HCT116 (cell line): ENCODE measurements at regions not wholly inside any gene's neighbourhood (a gene's known extent, or its start where the extent isn't known, plus 50 kb on each side); places are given as distances from the start of the nearest gene placed in this dataset.

Source experiments
- ATAC-seq: fragments of 200-7000 bp; cut with Tn5 transposase; 2 replicates; pipeline ENCODE4 v1.9.1; 2020; ENCODE audit warnings: mild to moderate bottlenecking, moderate library complexity
- BruUV-seq: library from RNA; stranded (reverse); fragments of 400-500 nt; replicated peaks from 2 replicates; lab custom pipeline; 2021; lab: Mats Ljungman, UMichigan
- CTCF ChIA-PET: fragments of 300-600 bp; sonication (Branson Sonifier 250); formaldehyde crosslinking; loops from one replicate; lab custom pipeline; 2021; ENCODE audit warnings: antibody characterized with exemption; lab: Charles Lee
- POLR2A ChIA-PET: fragments of 300-600, 350-600 bp; sonication (Branson Sonifier 250); formaldehyde crosslinking; loops from one replicate; lab custom pipeline; 2021; ENCODE audit warnings: antibody characterized with exemption; lab: Charles Lee
- RAD21 ChIA-PET, 2 experiments: fragments of 300-600 bp; sonication (Branson Sonifier 250); formaldehyde crosslinking; loops; one replicate each; lab custom pipeline; 2023; ENCODE audit warnings: low total read pairs in 2 of 2; ENCODE audit not compliant: uncharacterized antibody in 2 of 2, unreplicated experiment in 2 of 2, low non-redundant PET in 1 of 2; lab: Charles Lee
- DNase-seq: peaks from one replicate; pipeline ENCODE4 v3.0.0-alpha.2; 2010; ENCODE audit warnings: low read depth, low spot score
- H2AFZ ChIP-seq: fragments of 200-600 bp; shearing (Covaris generic), sonication (generic); 2 replicates; pipeline ENCODE4 v1.6.1; 2017; ENCODE audit warnings: low read depth, mixed run types, mixed read lengths, antibody characterized with exemption, low read length; ENCODE audit not compliant: poor library complexity, severe bottlenecking
- H3K27ac ChIP-seq: 2 replicates; pipeline ENCODE4 v1.5.1; 2012; ENCODE audit warnings: low read depth, low read length
- H3K27me3 ChIP-seq: fragments of 200-600 bp; sonication (generic); 2 replicates; pipeline ENCODE4 v1.6.1; 2016; ENCODE audit warnings: mixed run types, low read length, mixed read lengths; ENCODE audit not compliant: insufficient read depth
- H3K36me3 ChIP-seq, 2 experiments: fragments of 200-500 bp in 1 of 2; fragments of 200-600 bp in 1 of 2; sonication (Bioruptor generic) in 1 of 2; sonication (generic) in 1 of 2; 2 replicates each; pipeline versions ENCODE4 v1.5.1 to v1.6.1; 2014 to 2016; ENCODE audit warnings: low read length in 2 of 2, inconsistent platforms in 1 of 2, mixed read lengths in 1 of 2, mixed run types in 1 of 2; ENCODE audit not compliant: insufficient read depth in 2 of 2, control insufficient read depth in 1 of 2
- H3K4me1 ChIP-seq, 2 experiments: fragments of 200-600 bp in 1 of 2; sonication (generic) in 1 of 2; 2 replicates each; pipeline versions ENCODE4 v1.5.1 to v1.6.1; 2012 to 2017; ENCODE audit warnings: low read length in 2 of 2, inconsistent platforms in 1 of 2, mild to moderate bottlenecking in 1 of 2, mixed read lengths in 1 of 2, mixed run types in 1 of 2, moderate library complexity in 1 of 2; ENCODE audit not compliant: insufficient read depth in 2 of 2, control insufficient read depth in 1 of 2
- H3K4me2 ChIP-seq: fragments of 200-600 bp; sonication (generic); 2 replicates; pipeline ENCODE4 v1.6.1; 2017; ENCODE audit warnings: mixed run types, low read length, mixed read lengths
- H3K4me3 ChIP-seq, 2 experiments: fragments of 200-600 bp in 1 of 2; sonication (generic) in 1 of 2; replicated peaks in 1 of 2; 2 replicates each; pipeline ENCODE4 v1.5.1; 2011 to 2016; ENCODE audit warnings: low read length in 2 of 2, control low read depth in 1 of 2, low read depth in 1 of 2, mild to moderate bottlenecking in 1 of 2, mixed read lengths in 1 of 2, mixed run types in 1 of 2
- H3K79me2 ChIP-seq: fragments of 200-600 bp; sonication (generic); 2 replicates; pipeline ENCODE4 v1.6.1; 2017; ENCODE audit warnings: mild to moderate bottlenecking, mixed run types, low read length, moderate library complexity, mixed read lengths; ENCODE audit not compliant: insufficient read depth
- H3K9ac ChIP-seq: fragments of 200-600 bp; sonication (generic); 2 replicates; pipeline ENCODE4 v1.6.1; 2016; ENCODE audit warnings: low read length, mixed read lengths
- H3K9me2 ChIP-seq: fragments of 200-600 bp; sonication (generic), shearing (Covaris generic); 2 replicates; pipeline ENCODE4 v1.6.1; 2017; ENCODE audit warnings: mixed run types, mild to moderate bottlenecking, moderate library complexity; ENCODE audit not compliant: insufficient read depth
- H3K9me3 ChIP-seq, 2 experiments: fragments of 200-500 bp in 1 of 2; fragments of 200-600 bp in 1 of 2; sonication (Bioruptor generic) in 1 of 2; sonication (generic) in 1 of 2; 2 replicates each; pipeline ENCODE4 v1.6.1; 2014 to 2017; ENCODE audit warnings: low read length in 2 of 2, mixed read lengths in 2 of 2, inconsistent platforms in 1 of 2, low read depth in 1 of 2, mild to moderate bottlenecking in 1 of 2, mixed run types in 1 of 2, moderate library complexity in 1 of 2; ENCODE audit not compliant: control insufficient read depth in 1 of 2, insufficient read depth in 1 of 2
- H4K20me1 ChIP-seq: fragments of 200-600 bp; sonication (generic), shearing (Covaris generic); 2 replicates; pipeline ENCODE4 v1.6.1; 2017; ENCODE audit warnings: mixed run types, mild to moderate bottlenecking, moderate library complexity; ENCODE audit not compliant: insufficient read depth
- CBX3 ChIP-seq: IDR thresholded peaks from 2 replicates; pipeline ENCODE4 v1.6.1; 2012; ENCODE audit warnings: low read depth
- ELF1 ChIP-seq: IDR thresholded peaks from 2 replicates; pipeline ENCODE4 v1.6.1; 2012; ENCODE audit warnings: low read depth, borderline replicate concordance
- POLR2A ChIP-seq: IDR thresholded peaks from 2 replicates; pipeline ENCODE4 v1.7.0; 2011; ENCODE audit warnings: borderline replicate concordance; ENCODE audit not compliant: insufficient read depth, insufficient read length; ENCODE audit errors: extremely low read depth
- RAD21 ChIP-seq: IDR thresholded peaks from 2 replicates; pipeline ENCODE4 v1.6.1; 2012; ENCODE audit warnings: low read depth, mild to moderate bottlenecking
- SIN3A ChIP-seq: IDR thresholded peaks from 2 replicates; pipeline ENCODE4 v1.6.1; 2012; ENCODE audit warnings: low read depth
- SP1 ChIP-seq: IDR thresholded peaks from 2 replicates; pipeline ENCODE4 v1.6.1; 2012; ENCODE audit warnings: low read depth
- SRF ChIP-seq: IDR thresholded peaks from 2 replicates; pipeline ENCODE4 v1.6.1; 2012; ENCODE audit warnings: low read depth
- TCF7L2 ChIP-seq: IDR thresholded peaks from 2 replicates; pipeline ENCODE4 v1.7.0; 2011; ENCODE audit warnings: borderline replicate concordance, inconsistent platforms; ENCODE audit not compliant: insufficient read depth, insufficient read length; ENCODE audit errors: extremely low read depth
- YY1 ChIP-seq: IDR thresholded peaks from 2 replicates; pipeline ENCODE4 v1.6.1; 2011; ENCODE audit warnings: low read length, low read depth, moderate library complexity, mild to moderate bottlenecking; ENCODE audit not compliant: insufficient replicate concordance; ENCODE audit errors: extremely low read depth
- intact Hi-C: fragments of 100-400 bp; cut with micrococcal nuclease; formaldehyde crosslinking; loops from 2 replicates; pipeline ENCODE4 v1.10.0; 2022
- TF ChIP-seq, protein P1 (sequence below), 3 experiments: fragments of 200-600 bp in 1 of 3; sonication (generic) in 1 of 3; IDR thresholded peaks in 2 of 3; conservative IDR thresholded peaks in 1 of 3; 2 replicates each; pipeline ENCODE4 v1.5.1; 2012 to 2017; ENCODE audit warnings: low read depth in 2 of 3, low read length in 2 of 3, antibody characterized with exemption in 1 of 3, borderline replicate concordance in 1 of 3, control low read depth in 1 of 3, mild to moderate bottlenecking in 1 of 3, mixed read lengths in 1 of 3, mixed run types in 1 of 3, moderate library complexity in 1 of 3; ENCODE audit not compliant: insufficient read depth in 1 of 3
- TF ChIP-seq, protein P2 (sequence below): IDR thresholded peaks from 2 replicates; pipeline ENCODE4 v1.6.1; 2011; ENCODE audit warnings: mild to moderate bottlenecking, low read length, moderate library complexity; ENCODE audit not compliant: insufficient replicate concordance; ENCODE audit errors: extremely low read depth
- TF ChIP-seq, protein P3 (sequence below): IDR thresholded peaks from 2 replicates; pipeline ENCODE4 v1.6.1; 2012
- TF ChIP-seq, protein P4 (sequence below): IDR thresholded peaks from 2 replicates; pipeline ENCODE4 v1.6.1; 2012; ENCODE audit warnings: low read depth
- TF ChIP-seq, protein P5 (sequence below): IDR thresholded peaks from 2 replicates; pipeline ENCODE4 v1.6.1; 2012

DNA sequence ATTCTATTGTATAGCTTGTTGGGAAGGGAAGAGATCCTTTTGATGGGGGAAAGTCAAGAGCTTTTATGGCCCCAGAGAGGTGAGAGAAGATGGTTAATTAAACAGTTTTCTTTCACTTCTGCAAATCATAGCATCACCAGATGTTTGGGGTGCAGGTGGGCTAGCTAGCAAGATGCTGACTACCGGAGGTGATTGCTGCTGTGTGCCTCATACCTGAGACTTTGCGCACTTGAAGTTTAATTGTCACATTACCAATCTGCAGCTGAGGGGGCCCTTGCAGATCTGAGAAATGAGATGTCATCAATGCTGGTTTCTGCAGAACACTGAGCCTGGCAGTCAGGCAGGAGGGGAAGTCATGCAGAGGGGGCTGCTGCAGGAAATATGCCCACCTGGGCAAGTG is 73.9 kb downstream of the SNRPE start:
- H3K27me3 ChIP-seq, result peaks cover 6% of the 10 kb centered on the region; the same call in 1 of the 2 replicates
- H3K9me3 ChIP-seq, result no peaks in the 10 kb centered on the region
- ATAC-seq, result no peak
- no peaks in the 10 kb centered on the region for H4K20me1 ChIP-seq
- H2AFZ ChIP-seq, result no peak overlapping the region
- no peaks in the 10 kb centered on the region for H3K9me2 ChIP-seq
- no peaks in the 10 kb centered on the region for H3K36me3 ChIP-seq
- H3K4me1 ChIP-seq, result no peaks in the 10 kb centered on the region
- no peaks in the 10 kb centered on the region for H3K79me2 ChIP-seq
- RAD21 ChIA-PET, result no interaction called here
- CTCF ChIA-PET, result no interaction called here
- H3K4me3 ChIP-seq, result no peak overlapping the region
- no peak overlapping the region for H3K27ac ChIP-seq
- TF ChIP-seq SIN3A (no peak), CBX3 (no peak), RAD21 (no peak), POLR2A (no peak), SP1 (no peak), ELF1 (no peak), YY1 (no peak), SRF (no peak), TCF7L2 (no peak)
- TF ChIP-seq, protein P1, sequence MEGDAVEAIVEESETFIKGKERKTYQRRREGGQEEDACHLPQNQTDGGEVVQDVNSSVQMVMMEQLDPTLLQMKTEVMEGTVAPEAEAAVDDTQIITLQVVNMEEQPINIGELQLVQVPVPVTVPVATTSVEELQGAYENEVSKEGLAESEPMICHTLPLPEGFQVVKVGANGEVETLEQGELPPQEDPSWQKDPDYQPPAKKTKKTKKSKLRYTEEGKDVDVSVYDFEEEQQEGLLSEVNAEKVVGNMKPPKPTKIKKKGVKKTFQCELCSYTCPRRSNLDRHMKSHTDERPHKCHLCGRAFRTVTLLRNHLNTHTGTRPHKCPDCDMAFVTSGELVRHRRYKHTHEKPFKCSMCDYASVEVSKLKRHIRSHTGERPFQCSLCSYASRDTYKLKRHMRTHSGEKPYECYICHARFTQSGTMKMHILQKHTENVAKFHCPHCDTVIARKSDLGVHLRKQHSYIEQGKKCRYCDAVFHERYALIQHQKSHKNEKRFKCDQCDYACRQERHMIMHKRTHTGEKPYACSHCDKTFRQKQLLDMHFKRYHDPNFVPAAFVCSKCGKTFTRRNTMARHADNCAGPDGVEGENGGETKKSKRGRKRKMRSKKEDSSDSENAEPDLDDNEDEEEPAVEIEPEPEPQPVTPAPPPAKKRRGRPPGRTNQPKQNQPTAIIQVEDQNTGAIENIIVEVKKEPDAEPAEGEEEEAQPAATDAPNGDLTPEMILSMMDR (IDR thresholded peaks at IDR 0.05 in 2 of 3, conservative IDR thresholded peaks at IDR 0.05 in 1 of 3; ENCODE audit: borderline replicate concordance in 1 of 3, insufficient read depth in 1 of 3, low read depth in 2 of 3, low read length in 2 of 3), result no peak
- TF ChIP-seq, protein P2, sequence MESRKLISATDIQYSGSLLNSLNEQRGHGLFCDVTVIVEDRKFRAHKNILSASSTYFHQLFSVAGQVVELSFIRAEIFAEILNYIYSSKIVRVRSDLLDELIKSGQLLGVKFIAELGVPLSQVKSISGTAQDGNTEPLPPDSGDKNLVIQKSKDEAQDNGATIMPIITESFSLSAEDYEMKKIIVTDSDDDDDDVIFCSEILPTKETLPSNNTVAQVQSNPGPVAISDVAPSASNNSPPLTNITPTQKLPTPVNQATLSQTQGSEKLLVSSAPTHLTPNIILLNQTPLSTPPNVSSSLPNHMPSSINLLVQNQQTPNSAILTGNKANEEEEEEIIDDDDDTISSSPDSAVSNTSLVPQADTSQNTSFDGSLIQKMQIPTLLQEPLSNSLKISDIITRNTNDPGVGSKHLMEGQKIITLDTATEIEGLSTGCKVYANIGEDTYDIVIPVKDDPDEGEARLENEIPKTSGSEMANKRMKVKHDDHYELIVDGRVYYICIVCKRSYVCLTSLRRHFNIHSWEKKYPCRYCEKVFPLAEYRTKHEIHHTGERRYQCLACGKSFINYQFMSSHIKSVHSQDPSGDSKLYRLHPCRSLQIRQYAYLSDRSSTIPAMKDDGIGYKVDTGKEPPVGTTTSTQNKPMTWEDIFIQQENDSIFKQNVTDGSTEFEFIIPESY, result no peak
- TF ChIP-seq, protein P3, sequence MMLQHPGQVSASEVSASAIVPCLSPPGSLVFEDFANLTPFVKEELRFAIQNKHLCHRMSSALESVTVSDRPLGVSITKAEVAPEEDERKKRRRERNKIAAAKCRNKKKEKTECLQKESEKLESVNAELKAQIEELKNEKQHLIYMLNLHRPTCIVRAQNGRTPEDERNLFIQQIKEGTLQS, result no peak
- TF ChIP-seq, protein P4, sequence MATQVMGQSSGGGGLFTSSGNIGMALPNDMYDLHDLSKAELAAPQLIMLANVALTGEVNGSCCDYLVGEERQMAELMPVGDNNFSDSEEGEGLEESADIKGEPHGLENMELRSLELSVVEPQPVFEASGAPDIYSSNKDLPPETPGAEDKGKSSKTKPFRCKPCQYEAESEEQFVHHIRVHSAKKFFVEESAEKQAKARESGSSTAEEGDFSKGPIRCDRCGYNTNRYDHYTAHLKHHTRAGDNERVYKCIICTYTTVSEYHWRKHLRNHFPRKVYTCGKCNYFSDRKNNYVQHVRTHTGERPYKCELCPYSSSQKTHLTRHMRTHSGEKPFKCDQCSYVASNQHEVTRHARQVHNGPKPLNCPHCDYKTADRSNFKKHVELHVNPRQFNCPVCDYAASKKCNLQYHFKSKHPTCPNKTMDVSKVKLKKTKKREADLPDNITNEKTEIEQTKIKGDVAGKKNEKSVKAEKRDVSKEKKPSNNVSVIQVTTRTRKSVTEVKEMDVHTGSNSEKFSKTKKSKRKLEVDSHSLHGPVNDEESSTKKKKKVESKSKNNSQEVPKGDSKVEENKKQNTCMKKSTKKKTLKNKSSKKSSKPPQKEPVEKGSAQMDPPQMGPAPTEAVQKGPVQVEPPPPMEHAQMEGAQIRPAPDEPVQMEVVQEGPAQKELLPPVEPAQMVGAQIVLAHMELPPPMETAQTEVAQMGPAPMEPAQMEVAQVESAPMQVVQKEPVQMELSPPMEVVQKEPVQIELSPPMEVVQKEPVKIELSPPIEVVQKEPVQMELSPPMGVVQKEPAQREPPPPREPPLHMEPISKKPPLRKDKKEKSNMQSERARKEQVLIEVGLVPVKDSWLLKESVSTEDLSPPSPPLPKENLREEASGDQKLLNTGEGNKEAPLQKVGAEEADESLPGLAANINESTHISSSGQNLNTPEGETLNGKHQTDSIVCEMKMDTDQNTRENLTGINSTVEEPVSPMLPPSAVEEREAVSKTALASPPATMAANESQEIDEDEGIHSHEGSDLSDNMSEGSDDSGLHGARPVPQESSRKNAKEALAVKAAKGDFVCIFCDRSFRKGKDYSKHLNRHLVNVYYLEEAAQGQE, result no peak
- TF ChIP-seq, protein P5, sequence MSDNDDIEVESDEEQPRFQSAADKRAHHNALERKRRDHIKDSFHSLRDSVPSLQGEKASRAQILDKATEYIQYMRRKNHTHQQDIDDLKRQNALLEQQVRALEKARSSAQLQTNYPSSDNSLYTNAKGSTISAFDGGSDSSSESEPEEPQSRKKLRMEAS, result no peak
- no peak overlapping the region for H3K4me2 ChIP-seq
- intact Hi-C loops, result no loop called here
- POLR2A ChIA-PET, result no interaction called here
- no peak overlapping the region for H3K9ac ChIP-seq
- DNase-seq, result no peak
- no TSS peak for BruUV-seq
